PC-3 (cell line): ENCODE measurements at regions not wholly inside any gene's neighbourhood (a gene's known extent, or its start where the extent isn't known, plus 50 kb on each side); places are given as distances from the start of the nearest gene placed in this dataset.

Source experiments
- CTCF ChIP-seq: fragments of 300-600 bp; sonication (generic); conservative IDR thresholded peaks from 2 replicates; pipeline ENCODE4 v1.5.1; 2017; ENCODE audit warnings: antibody characterized with exemption, low read depth, mild to moderate bottlenecking, low read length
- EZH2 ChIP-seq: fragments of 300-600 bp; sonication (generic); IDR thresholded peaks from one replicate; pipeline ENCODE4 v1.6.1; 2017; ENCODE audit warnings: antibody characterized with exemption, mild to moderate bottlenecking, low read length; ENCODE audit not compliant: unreplicated experiment
- EZH2phosphoT487 ChIP-seq: fragments of 300-600 bp; sonication (generic); IDR thresholded peaks from 2 replicates; pipeline ENCODE4 v1.6.1; 2018; ENCODE audit warnings: mild to moderate bottlenecking, antibody characterized with exemption, low read length, borderline replicate concordance

- no peak for TF ChIP-seq CTCF
- TF ChIP-seq EZH2: no peak
- TF ChIP-seq EZH2phosphoT487: no peak
These were observed 126.3 kb downstream of the ATPSCKMT start for GRCh38 chr5:10123254-10123989.
